DOHH2 (cell line): ENCODE measurements at regions not wholly inside any gene's neighbourhood (a gene's known extent, or its start where the extent isn't known, plus 50 kb on each side); places are given as distances from the start of the nearest gene placed in this dataset.

Experiments used
- H3F3A ChIP-seq: fragments of 200-600 bp; sonication (generic), shearing (Covaris generic); 2 replicates; pipeline ENCODE4 v1.6.0; 2016; ENCODE audit warnings: antibody characterized with exemption, mild to moderate bottlenecking; ENCODE audit not compliant: control insufficient read depth, insufficient read depth
- H3K27ac ChIP-seq: fragments of 200-600 bp; sonication (generic); 2 replicates; pipeline ENCODE4 v1.5.1; 2014; ENCODE audit warnings: low read depth, mild to moderate bottlenecking, low read length, moderate library complexity
- H3K27me3 ChIP-seq: fragments of 200-600 bp; sonication (generic); 2 replicates; pipeline ENCODE4 v1.6.1; 2014; ENCODE audit warnings: mild to moderate bottlenecking, low read length, mixed read lengths; ENCODE audit not compliant: control insufficient read depth
- H3K36me3 ChIP-seq: fragments of 200-600 bp; sonication (generic); 2 replicates; pipeline ENCODE4 v1.6.1; 2014; ENCODE audit warnings: mild to moderate bottlenecking, low read length, moderate library complexity, mixed read lengths; ENCODE audit not compliant: control insufficient read depth
- H3K4me1 ChIP-seq: fragments of 200-600 bp; sonication (generic); 2 replicates; pipeline ENCODE4 v1.6.1; 2014; ENCODE audit warnings: mild to moderate bottlenecking, low read length, mixed read lengths; ENCODE audit not compliant: control insufficient read depth
- H3K4me2 ChIP-seq: fragments of 200-600 bp; sonication (generic); 2 replicates; pipeline ENCODE4 v1.6.0; 2014; ENCODE audit warnings: mild to moderate bottlenecking, low read length, moderate library complexity
- H3K4me3 ChIP-seq: fragments of 200-600 bp; sonication (generic); 2 replicates; pipeline ENCODE4 v1.5.1; 2014; ENCODE audit warnings: mild to moderate bottlenecking, low read length, mixed read lengths
- H3K79me2 ChIP-seq: fragments of 200-600 bp; sonication (generic); 2 replicates; pipeline ENCODE4 v1.6.1; 2014; ENCODE audit warnings: mild to moderate bottlenecking, low read length, mixed read lengths; ENCODE audit not compliant: control insufficient read depth
- H3K9me2 ChIP-seq: fragments of 200-600 bp; sonication (generic); replicated peaks from 2 replicates; pipeline ENCODE4 v1.6.1; 2014; ENCODE audit warnings: mild to moderate bottlenecking, low read length, mixed read lengths; ENCODE audit not compliant: control insufficient read depth
- H3K9me3 ChIP-seq: fragments of 200-600 bp; sonication (generic); 2 replicates; pipeline ENCODE4 v1.6.1; 2014; ENCODE audit warnings: antibody characterized with exemption, low read length, mixed read lengths; ENCODE audit not compliant: control insufficient read depth, insufficient read depth
- H4K20me1 ChIP-seq: fragments of 200-600 bp; sonication (generic); 2 replicates; pipeline ENCODE4 v1.6.0; 2014; ENCODE audit warnings: low read depth, mild to moderate bottlenecking, antibody characterized with exemption, low read length, moderate library complexity; ENCODE audit not compliant: control insufficient read depth, insufficient read depth
- EZH2phosphoT487 ChIP-seq: fragments of 200-600 bp; sonication (generic); IDR thresholded peaks from 2 replicates; pipeline ENCODE4 v1.6.1; 2017; ENCODE audit warnings: borderline replicate concordance, mild to moderate bottlenecking, antibody characterized with exemption, low read length, moderate library complexity, mixed read lengths
- TF ChIP-seq, protein P1 (sequence below): fragments of 200-600 bp; sonication (generic); IDR thresholded peaks from one replicate; pipeline ENCODE4 v1.5.1; 2014; ENCODE audit warnings: antibody characterized with exemption, mild to moderate bottlenecking, low read depth, low read length; ENCODE audit not compliant: poor library complexity, severe bottlenecking

- H3K79me2 ChIP-seq, result no peaks in the 10 kb centered on the region
- no peaks in the 10 kb centered on the region for H3K36me3 ChIP-seq
- H3K27ac ChIP-seq, result no peak overlapping the region
- H3K4me3 ChIP-seq, result no peak overlapping the region
- no peak for TF ChIP-seq EZH2phosphoT487
- TF ChIP-seq, protein P1, sequence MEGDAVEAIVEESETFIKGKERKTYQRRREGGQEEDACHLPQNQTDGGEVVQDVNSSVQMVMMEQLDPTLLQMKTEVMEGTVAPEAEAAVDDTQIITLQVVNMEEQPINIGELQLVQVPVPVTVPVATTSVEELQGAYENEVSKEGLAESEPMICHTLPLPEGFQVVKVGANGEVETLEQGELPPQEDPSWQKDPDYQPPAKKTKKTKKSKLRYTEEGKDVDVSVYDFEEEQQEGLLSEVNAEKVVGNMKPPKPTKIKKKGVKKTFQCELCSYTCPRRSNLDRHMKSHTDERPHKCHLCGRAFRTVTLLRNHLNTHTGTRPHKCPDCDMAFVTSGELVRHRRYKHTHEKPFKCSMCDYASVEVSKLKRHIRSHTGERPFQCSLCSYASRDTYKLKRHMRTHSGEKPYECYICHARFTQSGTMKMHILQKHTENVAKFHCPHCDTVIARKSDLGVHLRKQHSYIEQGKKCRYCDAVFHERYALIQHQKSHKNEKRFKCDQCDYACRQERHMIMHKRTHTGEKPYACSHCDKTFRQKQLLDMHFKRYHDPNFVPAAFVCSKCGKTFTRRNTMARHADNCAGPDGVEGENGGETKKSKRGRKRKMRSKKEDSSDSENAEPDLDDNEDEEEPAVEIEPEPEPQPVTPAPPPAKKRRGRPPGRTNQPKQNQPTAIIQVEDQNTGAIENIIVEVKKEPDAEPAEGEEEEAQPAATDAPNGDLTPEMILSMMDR, result no peak
- no peaks in the 10 kb centered on the region for H3K9me2 ChIP-seq
- H3K9me3 ChIP-seq, result no peaks in the 10 kb centered on the region
- no peaks in the 10 kb centered on the region for H4K20me1 ChIP-seq
- H3K4me1 ChIP-seq, result no peaks in the 10 kb centered on the region
- no peaks in the 10 kb centered on the region for H3K27me3 ChIP-seq
- H3K4me2 ChIP-seq, result no peak overlapping the region
- no peaks in the 10 kb centered on the region for H3F3A ChIP-seq
Observed at GRCh38 chr4:98210281-98210680, 50.9 kb upstream of the RAP1GDS1 start.

DNA sequence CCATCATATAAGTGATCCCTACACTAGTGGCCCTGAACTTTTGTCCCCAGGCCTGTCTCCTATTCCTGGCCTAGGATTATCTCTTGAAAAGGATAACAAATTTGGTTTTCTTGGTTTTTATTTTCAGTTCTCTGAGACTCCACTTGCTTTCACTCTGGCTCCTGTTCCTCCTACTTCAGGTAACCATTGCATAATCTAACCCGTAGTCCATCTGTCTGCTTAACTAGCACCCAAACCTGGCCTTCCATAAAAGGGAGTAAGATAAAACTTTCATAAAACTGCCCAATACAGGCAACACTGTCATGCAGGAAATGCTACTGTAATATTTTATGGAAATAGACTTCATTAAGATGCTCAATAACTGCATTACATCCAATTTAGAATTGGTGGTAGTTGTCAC, 52.1 kb upstream of the RAP1GDS1 start:
- Histone ChIP-seq H3K36me3 (no peaks in the 10 kb centered on the region), H3K27ac (no peak overlapping the region), H3K4me2 (no peak overlapping the region), H3K9me2 (no peaks in the 10 kb centered on the region), H3K4me1 (peaks cover 1% of the 10 kb centered on the region), H3K9me3 (no peaks in the 10 kb centered on the region), H3K27me3 (no peaks in the 10 kb centered on the region), H3K4me3 (no peak overlapping the region), H3K79me2 (no peaks in the 10 kb centered on the region), H3F3A (no peaks in the 10 kb centered on the region), H4K20me1 (no peaks in the 10 kb centered on the region)
- TF ChIP-seq, protein P1, result no peak
- no peak for TF ChIP-seq EZH2phosphoT487

GRCh38 chr4:98204236-98204553, 57.0 kb upstream of the RAP1GDS1 start:
- Histone ChIP-seq H3K36me3 (no peaks in the 10 kb centered on the region), H3K27me3 (no peaks in the 10 kb centered on the region), H3K4me1 (peaks cover 11% of the 10 kb centered on the region), H3K4me3 (no peak overlapping the region), H3K4me2 (peak overlapping the region; percentile 42), H3K9me3 (no peaks in the 10 kb centered on the region), H3K79me2 (no peaks in the 10 kb centered on the region), H3F3A (no peaks in the 10 kb centered on the region), H4K20me1 (no peaks in the 10 kb centered on the region), H3K9me2 (no peaks in the 10 kb centered on the region), H3K27ac (no peak overlapping the region)
- TF ChIP-seq EZH2phosphoT487, result no peak
- TF ChIP-seq, protein P1, result no peak
